SU-DHL-6 (cell line): ENCODE measurements at regions not wholly inside any gene's neighbourhood (a gene's known extent, or its start where the extent isn't known, plus 50 kb on each side); places are given as distances from the start of the nearest gene placed in this dataset.

Source experiments
- H2AFZ ChIP-seq: fragments of 200-600 bp; sonication (generic); 2 replicates; pipeline ENCODE4 v1.6.1; 2014; ENCODE audit warnings: low read depth, mild to moderate bottlenecking, moderate library complexity, mixed read lengths, antibody characterized with exemption, low read length; ENCODE audit not compliant: severe bottlenecking
- H3F3A ChIP-seq: fragments of 200-600 bp; shearing (Covaris generic); 2 replicates; pipeline ENCODE4 v1.6.0; 2016; ENCODE audit warnings: antibody characterized with exemption, mild to moderate bottlenecking; ENCODE audit not compliant: insufficient read depth
- H3K27ac ChIP-seq: fragments of 200-600 bp; sonication (generic); 2 replicates; pipeline ENCODE4 v1.5.1; 2016; ENCODE audit warnings: low read depth, mild to moderate bottlenecking, low read length, moderate library complexity, mixed read lengths
- H3K27me3 ChIP-seq: fragments of 200-600 bp; sonication (generic), shearing (Covaris generic); 2 replicates; pipeline ENCODE4 v1.6.0; 2014; ENCODE audit warnings: mild to moderate bottlenecking, low read length
- H3K36me3 ChIP-seq: fragments of 200-600 bp; sonication (generic); 2 replicates; pipeline ENCODE4 v1.6.1; 2014; ENCODE audit warnings: mild to moderate bottlenecking, low read length, mixed read lengths
- H3K4me2 ChIP-seq: fragments of 300-600, 200-600 bp; shearing (Covaris generic), sonication (generic); 2 replicates; pipeline ENCODE4 v1.6.0; 2014; ENCODE audit warnings: low read length, low read depth, mild to moderate bottlenecking; ENCODE audit not compliant: poor library complexity, severe bottlenecking
- H3K4me3 ChIP-seq: fragments of 200-600 bp; sonication (generic); 2 replicates; pipeline ENCODE4 v1.5.1; 2014; ENCODE audit warnings: antibody characterized with exemption, low read length, mild to moderate bottlenecking, mixed read lengths; ENCODE audit not compliant: insufficient read depth, poor library complexity, severe bottlenecking
- H3K79me2 ChIP-seq: fragments of 200-600 bp; sonication (generic); 2 replicates; pipeline ENCODE4 v1.6.1; 2014; ENCODE audit warnings: mild to moderate bottlenecking, low read length, moderate library complexity; ENCODE audit not compliant: insufficient read depth
- H3K9ac ChIP-seq: fragments of 200-600 bp; sonication (generic); 2 replicates; pipeline ENCODE4 v1.7.0; 2014; ENCODE audit warnings: mild to moderate bottlenecking, low read length
- H3K9me2 ChIP-seq: fragments of 200-600 bp; sonication (generic); replicated peaks from 2 replicates; pipeline ENCODE4 v1.6.1; 2014; ENCODE audit warnings: low read length; ENCODE audit not compliant: insufficient read depth
- H3K9me3 ChIP-seq: fragments of 200-600 bp; sonication (generic); 2 replicates; pipeline ENCODE4 v1.6.1; 2014; ENCODE audit warnings: low read length, mixed read lengths; ENCODE audit not compliant: insufficient read depth
- H4K20me1 ChIP-seq: fragments of 200-600 bp; sonication (generic); 2 replicates; pipeline ENCODE4 v1.6.1; 2014; ENCODE audit warnings: low read depth, mild to moderate bottlenecking, antibody characterized with exemption, low read length, moderate library complexity, mixed read lengths
- EZH2phosphoT487 ChIP-seq: fragments of 200-600 bp; sonication (generic), shearing (Covaris generic); conservative IDR thresholded peaks from 2 replicates; pipeline ENCODE4 v1.6.1; 2018; ENCODE audit warnings: mild to moderate bottlenecking, antibody characterized with exemption, low read length, moderate library complexity, mixed read lengths
- TF ChIP-seq, protein P1 (sequence below): fragments of 200-600 bp; sonication (generic); IDR thresholded peaks from one replicate; pipeline ENCODE4 v1.5.1; 2017; ENCODE audit warnings: antibody characterized with exemption, mild to moderate bottlenecking, low read length, moderate library complexity; ENCODE audit not compliant: insufficient read depth, poor library complexity, severe bottlenecking

DNA sequence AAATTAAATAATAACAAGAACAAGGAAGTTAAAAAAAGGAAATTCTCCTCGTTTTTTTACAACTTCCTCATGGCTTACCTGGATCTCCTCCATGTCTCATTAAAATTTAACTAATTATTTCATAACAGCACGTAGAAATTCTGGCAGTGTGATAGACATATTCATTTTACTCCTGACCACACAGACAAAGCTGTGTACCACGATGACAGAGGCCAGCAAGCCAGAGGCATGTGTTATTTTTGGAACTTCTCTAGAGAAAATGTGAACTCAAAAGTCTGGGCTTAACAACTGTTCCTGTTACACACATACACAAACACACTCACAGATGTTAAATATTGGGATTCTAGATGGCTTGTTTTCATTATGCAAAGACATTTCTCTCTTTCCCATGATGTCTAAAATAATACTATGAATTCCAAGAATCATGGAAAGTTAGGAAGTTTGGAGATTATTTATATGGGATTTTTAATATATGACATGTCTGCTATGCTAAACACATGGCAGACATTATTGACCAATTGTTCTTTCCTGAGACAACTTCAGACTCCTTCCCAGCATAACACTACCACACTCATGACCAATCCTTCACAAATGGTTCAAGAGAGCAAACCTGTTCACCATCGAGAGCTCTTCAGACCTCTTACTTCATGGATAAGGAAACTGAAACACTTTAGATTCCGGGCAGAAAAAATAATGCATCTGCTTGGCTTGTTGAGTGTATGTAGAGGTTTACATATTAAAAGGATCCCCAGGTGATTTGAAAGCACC lies 158.7 kb downstream of the DACT1 start:
- Histone ChIP-seq H3K9me2 (no peaks in the 10 kb centered on the region), H3K4me2 (no peak overlapping the region), H3F3A (no peaks in the 10 kb centered on the region), H3K36me3 (no peaks in the 10 kb centered on the region), H3K79me2 (no peaks in the 10 kb centered on the region), H2AFZ (no peak overlapping the region), H4K20me1 (no peaks in the 10 kb centered on the region), H3K9me3 (no peaks in the 10 kb centered on the region), H3K27me3 (no peaks in the 10 kb centered on the region), H3K9ac (no peak overlapping the region), H3K27ac (no peak overlapping the region), H3K4me3 (no peak overlapping the region)
- no peak for TF ChIP-seq EZH2phosphoT487
- TF ChIP-seq, protein P1, sequence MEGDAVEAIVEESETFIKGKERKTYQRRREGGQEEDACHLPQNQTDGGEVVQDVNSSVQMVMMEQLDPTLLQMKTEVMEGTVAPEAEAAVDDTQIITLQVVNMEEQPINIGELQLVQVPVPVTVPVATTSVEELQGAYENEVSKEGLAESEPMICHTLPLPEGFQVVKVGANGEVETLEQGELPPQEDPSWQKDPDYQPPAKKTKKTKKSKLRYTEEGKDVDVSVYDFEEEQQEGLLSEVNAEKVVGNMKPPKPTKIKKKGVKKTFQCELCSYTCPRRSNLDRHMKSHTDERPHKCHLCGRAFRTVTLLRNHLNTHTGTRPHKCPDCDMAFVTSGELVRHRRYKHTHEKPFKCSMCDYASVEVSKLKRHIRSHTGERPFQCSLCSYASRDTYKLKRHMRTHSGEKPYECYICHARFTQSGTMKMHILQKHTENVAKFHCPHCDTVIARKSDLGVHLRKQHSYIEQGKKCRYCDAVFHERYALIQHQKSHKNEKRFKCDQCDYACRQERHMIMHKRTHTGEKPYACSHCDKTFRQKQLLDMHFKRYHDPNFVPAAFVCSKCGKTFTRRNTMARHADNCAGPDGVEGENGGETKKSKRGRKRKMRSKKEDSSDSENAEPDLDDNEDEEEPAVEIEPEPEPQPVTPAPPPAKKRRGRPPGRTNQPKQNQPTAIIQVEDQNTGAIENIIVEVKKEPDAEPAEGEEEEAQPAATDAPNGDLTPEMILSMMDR: no peak

DNA sequence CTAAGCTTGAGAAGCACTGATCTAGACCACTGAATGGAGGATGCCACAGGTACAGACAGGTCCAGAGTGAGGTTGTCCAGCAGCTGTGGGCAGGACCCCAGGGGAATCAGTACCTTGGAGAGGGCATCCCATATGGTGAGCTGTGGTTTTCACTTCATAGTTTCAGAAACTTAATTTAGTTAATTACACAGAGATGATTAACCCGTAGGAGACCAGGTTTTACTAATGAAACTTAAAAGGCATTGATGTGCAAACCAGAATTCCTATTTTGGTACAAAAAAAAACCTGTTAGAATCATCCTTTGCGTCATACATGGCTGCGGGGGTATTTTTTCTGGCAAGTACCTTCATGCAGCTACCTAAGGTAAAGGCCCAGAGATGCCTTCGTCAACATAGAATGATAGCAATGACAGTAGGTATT lies 159.3 kb downstream of the DACT1 start:
- no peak for TF ChIP-seq EZH2phosphoT487
- TF ChIP-seq, protein P1: no peak
- no peak overlapping the region for H2AFZ ChIP-seq

DNA sequence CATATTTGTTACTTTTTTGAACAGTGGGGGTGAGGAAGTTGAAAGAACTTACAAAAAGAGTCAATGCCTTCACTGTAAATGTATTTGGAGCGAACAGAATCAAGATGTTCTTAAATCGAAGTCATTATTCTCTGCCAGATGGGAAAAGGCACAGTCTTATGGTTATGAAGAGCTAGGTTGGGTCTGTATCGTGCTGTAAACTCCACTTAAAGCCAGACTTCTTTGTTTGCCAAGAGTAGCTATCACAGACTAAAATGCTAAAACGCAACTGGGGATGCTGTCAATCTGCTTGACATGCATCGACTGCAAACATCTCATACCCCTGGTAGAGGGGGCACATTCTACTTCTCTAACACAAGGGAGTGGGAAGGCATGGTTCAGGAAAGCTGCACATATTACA lies 160.4 kb downstream of the DACT1 start:
- Histone ChIP-seq H3K4me2 (no peak overlapping the region), H2AFZ (no peak overlapping the region), H3K27me3 (no peaks in the 10 kb centered on the region), H3F3A (no peaks in the 10 kb centered on the region), H3K9me3 (no peaks in the 10 kb centered on the region), H3K4me3 (no peak overlapping the region), H3K9me2 (no peaks in the 10 kb centered on the region), H3K27ac (no peak overlapping the region), H3K36me3 (no peaks in the 10 kb centered on the region), H3K9ac (no peak overlapping the region), H3K79me2 (no peaks in the 10 kb centered on the region), H4K20me1 (no peaks in the 10 kb centered on the region)
- TF ChIP-seq, protein P1: no peak
- no peak for TF ChIP-seq EZH2phosphoT487

More for the DNA sequence above, 159.3 kb downstream of the DACT1 start:
- no peak overlapping the region for H3K27ac ChIP-seq
- H3K4me2 ChIP-seq: no peak overlapping the region
- H3K27me3 ChIP-seq: no peaks in the 10 kb centered on the region
- no peaks in the 10 kb centered on the region for H3K9me3 ChIP-seq
- H3K79me2 ChIP-seq: no peaks in the 10 kb centered on the region
- no peaks in the 10 kb centered on the region for H3K9me2 ChIP-seq
- H3K4me3 ChIP-seq: no peak overlapping the region
- H4K20me1 ChIP-seq: no peaks in the 10 kb centered on the region
- no peak overlapping the region for H3K9ac ChIP-seq
- H3K36me3 ChIP-seq: no peaks in the 10 kb centered on the region
- no peaks in the 10 kb centered on the region for H3F3A ChIP-seq
